H1 (cell line): ENCODE measurements at regions not wholly inside any gene's neighbourhood (a gene's known extent, or its start where the extent isn't known, plus 50 kb on each side); places are given as distances from the start of the nearest gene placed in this dataset.

Experiments used
- CTCF ChIA-PET: fragments of 300-600 bp; sonication (Branson Sonifier 250); formaldehyde crosslinking; loops from one replicate; lab custom pipeline; 2021; ENCODE audit not compliant: partially characterized antibody; lab: Charles Lee
- POLR2A ChIA-PET: fragments of 300-600 bp; sonication (Branson Sonifier 250); formaldehyde crosslinking; loops from one replicate; lab custom pipeline; 2021; ENCODE audit warnings: inconsistent platforms; ENCODE audit not compliant: partially characterized antibody; lab: Charles Lee
- DNase-seq, 2 experiments: peaks; one replicate each; pipeline versions ENCODE4 v3.0.0 to v3.0.0-alpha.2; 2010 to 2022; ENCODE audit warnings: low spot score in 2 of 2, low read depth in 1 of 2, mixed read lengths in 1 of 2
- FAIRE-seq: peaks from 2 replicates; lab custom pipeline; 2011; peaks lifted over from hg19 to GRCh38; lab: Jason Lieb, UNC
- H2AFZ ChIP-seq: 2 replicates; pipeline ENCODE4 v1.8.1; 2012; ENCODE audit warnings: low read length, inconsistent platforms
- H2AK5ac ChIP-seq: 2 replicates; pipeline ENCODE4 v1.6.1; 2013; ENCODE audit warnings: low read depth, low read length
- H2BK120ac ChIP-seq: replicated peaks from 2 replicates; pipeline ENCODE3; 2013; ENCODE audit warnings: low read depth, low read length, inconsistent platforms
- H2BK12ac ChIP-seq: 2 replicates; pipeline ENCODE4 v1.6.1; 2013; ENCODE audit warnings: low read depth, low read length
- H2BK15ac ChIP-seq: 2 replicates; pipeline ENCODE4 v1.6.1; 2013; ENCODE audit warnings: low read length
- H2BK20ac ChIP-seq: 2 replicates; pipeline ENCODE4 v1.6.1; 2013; ENCODE audit warnings: low read length
- H2BK5ac ChIP-seq: 2 replicates; pipeline ENCODE4 v1.6.1; 2013; ENCODE audit warnings: low read depth, low read length
- H3K14ac ChIP-seq: 2 replicates; pipeline ENCODE4 v1.6.1; 2013; ENCODE audit warnings: inconsistent platforms; ENCODE audit not compliant: insufficient read length
- H3K18ac ChIP-seq: 2 replicates; pipeline ENCODE4 v1.6.1; 2013; ENCODE audit warnings: low read length; ENCODE audit errors: extremely low read depth
- H3K23ac ChIP-seq: 2 replicates; pipeline ENCODE4 v1.6.1; 2013; ENCODE audit warnings: inconsistent platforms; ENCODE audit not compliant: insufficient read length
- H3K23me2 ChIP-seq: 2 replicates; pipeline ENCODE4 v1.6.1; 2013; ENCODE audit warnings: low read depth, low read length
- H3K27ac ChIP-seq: 2 replicates; pipeline ENCODE4 v1.6.1; 2011; ENCODE audit warnings: low read depth, low read length, inconsistent platforms
- H3K27me3 ChIP-seq, 4 experiments: replicated peaks in 1 of 4; 1 replicate in 1 of 4; 2 replicates in 3 of 4; pipeline versions ENCODE4 v1.6.1 to v1.8.1; 2011 to 2013; ENCODE audit warnings: low read length in 3 of 4, mild to moderate bottlenecking in 3 of 4, inconsistent platforms in 2 of 4, mixed read lengths in 2 of 4, moderate library complexity in 1 of 4; ENCODE audit not compliant: control insufficient read depth in 3 of 4, insufficient read depth in 3 of 4; ENCODE audit errors: extremely low read depth in 1 of 4
- H3K36me3 ChIP-seq, 4 experiments: 2 replicates each; pipeline versions ENCODE4 v1.6.1 to v1.8.1; 2011 to 2013; ENCODE audit warnings: mild to moderate bottlenecking in 4 of 4, low read length in 3 of 4, moderate library complexity in 2 of 4, control low read depth in 1 of 4, inconsistent platforms in 1 of 4; ENCODE audit not compliant: insufficient read depth in 4 of 4, control insufficient read depth in 2 of 4
- H3K4ac ChIP-seq: replicated peaks from 2 replicates; pipeline ENCODE3; 2013; ENCODE audit warnings: low read length, low read depth, mixed read lengths, inconsistent platforms; ENCODE audit not compliant: insufficient read length
- H3K4me1 ChIP-seq, 4 experiments: replicated peaks in 1 of 4; 1 replicate in 1 of 4; 2 replicates in 3 of 4; pipeline versions ENCODE4 v1.6.1 to v1.8.1; 2011 to 2013; ENCODE audit warnings: low read length in 3 of 4, inconsistent platforms in 2 of 4, mixed read lengths in 1 of 4; ENCODE audit not compliant: insufficient read depth in 4 of 4, control insufficient read depth in 3 of 4
- H3K4me2 ChIP-seq, 2 experiments: 2 replicates each; pipeline versions ENCODE4 v1.6.1 to v1.8.1; 2011 to 2013; ENCODE audit warnings: low read depth in 2 of 2, low read length in 2 of 2, control low read depth in 1 of 2, inconsistent platforms in 1 of 2, mild to moderate bottlenecking in 1 of 2; ENCODE audit not compliant: insufficient read depth in 1 of 2
- H3K4me3 ChIP-seq, 4 experiments: fragments of 200-600, 300-600 bp in 1 of 4; sonication (generic), shearing (Covaris generic), sonication (Bioruptor Twin) in 1 of 4; 2 replicates each; pipeline versions ENCODE4 v1.5.1 to v1.8.1; 2011 to 2016; ENCODE audit warnings: low read length in 4 of 4, low read depth in 3 of 4, control low read depth in 2 of 4, inconsistent platforms in 2 of 4, mild to moderate bottlenecking in 2 of 4, mixed read lengths in 1 of 4, moderate library complexity in 1 of 4; ENCODE audit not compliant: insufficient read depth in 2 of 4; ENCODE audit errors: extremely low read depth in 1 of 4
- H3K56ac ChIP-seq: replicated peaks from 2 replicates; pipeline ENCODE3; 2013; ENCODE audit warnings: low read depth, mild to moderate bottlenecking, mixed read lengths, low read length, inconsistent platforms; ENCODE audit not compliant: insufficient read length
- H3K79me1 ChIP-seq: 2 replicates; pipeline ENCODE4 v1.6.1; 2013; ENCODE audit warnings: low read depth, low read length, control low read depth
- H3K79me2 ChIP-seq, 2 experiments: 2 replicates each; pipeline versions ENCODE4 v1.6.1 to v1.8.1; 2012 to 2013; ENCODE audit warnings: low read length in 2 of 2, mild to moderate bottlenecking in 2 of 2, inconsistent platforms in 1 of 2; ENCODE audit not compliant: insufficient read depth in 2 of 2, control insufficient read depth in 1 of 2
- H3K9ac ChIP-seq, 4 experiments: replicated peaks in 1 of 4; 1 replicate in 1 of 4; 2 replicates in 3 of 4; pipeline versions ENCODE4 v1.6.1 to v1.8.1; 2011 to 2013; ENCODE audit warnings: low read depth in 3 of 4, low read length in 3 of 4, control low read depth in 2 of 4, mild to moderate bottlenecking in 2 of 4, moderate library complexity in 2 of 4, inconsistent platforms in 1 of 4; ENCODE audit errors: extremely low read depth in 1 of 4
- H3K9me3 ChIP-seq, 2 experiments: 2 replicates each; pipeline versions ENCODE4 v1.6.1 to v1.8.1; 2012 to 2013; ENCODE audit warnings: mild to moderate bottlenecking in 2 of 2, moderate library complexity in 2 of 2, control low read depth in 1 of 2, inconsistent platforms in 1 of 2, low read depth in 1 of 2, low read length in 1 of 2, mixed read lengths in 1 of 2; ENCODE audit not compliant: insufficient read depth in 2 of 2
- H4K20me1 ChIP-seq, 2 experiments: replicated peaks in 1 of 2; 2 replicates each; pipeline versions ENCODE3 to v1.8.1; 2011 to 2013; ENCODE audit warnings: inconsistent platforms in 2 of 2, low read length in 2 of 2, mild to moderate bottlenecking in 1 of 2; ENCODE audit not compliant: insufficient read depth in 2 of 2, control insufficient read depth in 1 of 2
- H4K5ac ChIP-seq: 2 replicates; pipeline ENCODE4 v1.6.1; 2013; ENCODE audit warnings: low read length, low read depth, mixed read lengths, inconsistent platforms; ENCODE audit not compliant: insufficient read length
- H4K8ac ChIP-seq: 2 replicates; pipeline ENCODE4 v1.8.0; 2013; ENCODE audit warnings: mild to moderate bottlenecking, moderate library complexity, low read length, inconsistent platforms; ENCODE audit not compliant: insufficient read depth; ENCODE audit errors: extremely low read depth
- H4K91ac ChIP-seq: replicated peaks from 2 replicates; pipeline ENCODE3; 2013; ENCODE audit warnings: low read length, mixed read lengths, inconsistent platforms; ENCODE audit not compliant: insufficient read length
- ASH2L ChIP-seq: fragments of 200-600, 300-600 bp; sonication (generic); IDR thresholded peaks from one replicate; pipeline ENCODE4 v1.7.1; 2017; ENCODE audit warnings: low read length
- ATF3 ChIP-seq: IDR thresholded peaks from 2 replicates; pipeline ENCODE4 v1.6.1; 2011; ENCODE audit warnings: low read depth, mild to moderate bottlenecking, low read length; ENCODE audit not compliant: insufficient read depth
- BACH1 ChIP-seq: IDR thresholded peaks from 2 replicates; pipeline ENCODE4 v1.6.1; 2012; ENCODE audit warnings: low read length, improper control_type of control experiment
- BRCA1 ChIP-seq: IDR thresholded peaks from 2 replicates; pipeline ENCODE4 v1.6.1; 2012; ENCODE audit warnings: low read depth, low read length, improper control_type of control experiment
- CBX8 ChIP-seq: fragments of 300-800, 300-1000 bp; sonication (generic); IDR thresholded peaks from 2 replicates; pipeline ENCODE4 v1.7.1; 2016; ENCODE audit warnings: low read depth, low read length, borderline replicate concordance
- CTCF ChIP-seq, 3 experiments: IDR thresholded peaks; 1 replicate in 2 of 3; 2 replicates in 1 of 3; pipeline versions ENCODE4 v1.5.1 to v1.6.1; 2011; ENCODE audit warnings: low read length in 3 of 3, mild to moderate bottlenecking in 3 of 3, inconsistent platforms in 2 of 3, low read depth in 1 of 3, moderate library complexity in 1 of 3; ENCODE audit not compliant: insufficient read depth in 1 of 3; ENCODE audit errors: control extremely low read depth in 1 of 3
- EGR1 ChIP-seq: IDR thresholded peaks from 2 replicates; pipeline ENCODE4 v1.6.1; 2011; ENCODE audit warnings: low read depth, low read length, borderline replicate concordance
- KDM1A ChIP-seq: fragments of 200-600, 300-600 bp; sonication (generic); IDR thresholded peaks from 2 replicates; pipeline ENCODE4 v1.7.1; 2016; ENCODE audit warnings: mild to moderate bottlenecking, low read length, borderline replicate concordance
- POU5F1 ChIP-seq: IDR thresholded peaks from 2 replicates; pipeline ENCODE4 v1.6.1; 2011; ENCODE audit warnings: low read depth, mild to moderate bottlenecking, low read length, moderate library complexity
- SAP30 ChIP-seq: fragments of 300-600 bp; sonication (generic); IDR thresholded peaks from 2 replicates; pipeline ENCODE4 v1.7.1; 2012; ENCODE audit warnings: low read length, moderate library complexity, mild to moderate bottlenecking, inconsistent platforms; ENCODE audit not compliant: insufficient read depth, insufficient replicate concordance
- SIN3A ChIP-seq, 2 experiments: IDR thresholded peaks in 1 of 2; conservative IDR thresholded peaks in 1 of 2; 2 replicates each; pipeline ENCODE4 v1.6.1; 2011 to 2012; ENCODE audit warnings: low read length in 2 of 2, improper control_type of control experiment in 1 of 2, low read depth in 1 of 2, mild to moderate bottlenecking in 1 of 2
- TEAD4 ChIP-seq: IDR thresholded peaks from 2 replicates; pipeline ENCODE4 v1.6.1; 2012; ENCODE audit warnings: low read depth, low read length, inconsistent platforms, mixed read lengths
- WGBS, 2 experiments: shearing (Covaris generic) in 1 of 2; methylation state at CpG; one replicate each; pipeline versions ENCODE4 v1.1.6 to v1.1.7; 2013 to 2015; ENCODE audit warnings: low lambda C conversion rate in 2 of 2, mixed read lengths in 2 of 2, inconsistent platforms in 1 of 2, low coverage in 1 of 2, missing lambda C conversion rate in 1 of 2; ENCODE audit not compliant: insufficient replicate concordance in 2 of 2, insufficient coverage in 1 of 2, insufficient read length in 1 of 2; ENCODE audit errors: extremely low coverage in 1 of 2, missing lambda C conversion rate in 1 of 2; 5-methylcytosine and 5-hydroxymethylcytosine counted together

GRCh38 chr5:106957336-106957735 is 713.4 kb downstream of the EFNA5 start:
- no peak overlapping the region for H4K91ac ChIP-seq
- H3K36me3 ChIP-seq, result no peaks in the 10 kb centered on the region; a peak in 2 of 8 replicates
- FAIRE-seq (no peak), DNase-seq (no peak)
- no peak overlapping the region for H4K5ac ChIP-seq
- no peak overlapping the region for H2AK5ac ChIP-seq
- H2AFZ ChIP-seq, result no peak overlapping the region
- ChIA-PET POLR2A (no interaction called here), CTCF (interaction anchor here (1.5 kb wide), 1 partner anchor 82 kb away, joined by 4 read pairs; no protein-coding TSS in a partner anchor)
- no peak overlapping the region for H2BK20ac ChIP-seq
- H4K8ac ChIP-seq, result no peak overlapping the region
- no peaks in the 10 kb centered on the region for H3K9me3 ChIP-seq
- H3K23ac ChIP-seq, result no peak overlapping the region
- H3K27me3 ChIP-seq, result no peaks in the 10 kb centered on the region
- H3K9ac ChIP-seq, result no peak overlapping the region
- H3K4me1 ChIP-seq, result no peaks in the 10 kb centered on the region
- no peak overlapping the region for H2BK120ac ChIP-seq
- H3K23me2 ChIP-seq, result no peaks in the 10 kb centered on the region
- H3K4me3 ChIP-seq, result no peak overlapping the region
- H3K4me2 ChIP-seq, result no peak overlapping the region
- no peak overlapping the region for H2BK12ac ChIP-seq
- no peaks in the 10 kb centered on the region for H4K20me1 ChIP-seq
- H3K79me2 ChIP-seq, result no peaks in the 10 kb centered on the region
- H3K79me1 ChIP-seq, result no peaks in the 10 kb centered on the region
- no peak overlapping the region for H3K56ac ChIP-seq
- H3K4ac ChIP-seq, result no peak overlapping the region
- no peak overlapping the region for H3K18ac ChIP-seq
- no peak overlapping the region for H2BK5ac ChIP-seq
- no peak overlapping the region for H3K27ac ChIP-seq
- no peak overlapping the region for H3K14ac ChIP-seq
- no peak overlapping the region for H2BK15ac ChIP-seq
- 94% methylated on average over 3 of the region's 3 CpGs; no CpG with 5 or more reads in 1 of the 2 experiments for WGBS, 2 experiments
- TF ChIP-seq BACH1 (no peak), TEAD4 (no peak), CBX8 (no peak), ATF3 (no peak), POU5F1 (no peak), SAP30 (no peak), CTCF (IDR thresholded peaks at IDR 0.05; ENCODE audit: control extremely low read depth in 1 of 3, insufficient read depth in 1 of 3, low read depth in 1 of 3, low read length in 3 of 3) (no peak), KDM1A (no peak), EGR1 (no peak), BRCA1 (no peak), SIN3A (conservative IDR thresholded peaks at IDR 0.05 in 1 of 2, IDR thresholded peaks at IDR 0.05 in 1 of 2; ENCODE audit: low read depth in 1 of 2, low read length in 2 of 2) (no peak), ASH2L (no peak)
